ENCODE measurements at regions not wholly inside any gene's neighbourhood (a gene's known extent, or its start where the extent isn't known, plus 50 kb on each side); places are given as distances from the start of the nearest gene placed in this dataset.
A peak's percentile ranks its signal among the peaks of the same experiment; 100 is the strongest.

- TF ChIP-seq ZFX (IDR thresholded peaks at IDR 0.05) (no peak), CTCF (conservative IDR thresholded peaks at IDR 0.05) (no peak)
- no peak overlapping the region for H3K27ac ChIP-seq
These were observed 104.0 kb downstream of the EDN1 start for GRCh38 chr6:12394170-12394569.

GRCh38 chr6:12395898-12396297 is 105.7 kb downstream of the EDN1 start:
- no peak overlapping the region for H3K27ac ChIP-seq
- TF ChIP-seq CTCF (conservative IDR thresholded peaks at IDR 0.05): peak; percentile 11
- TF ChIP-seq ZFX (IDR thresholded peaks at IDR 0.05): no peak

GRCh38 chr6:12401200-12401599 is 111.0 kb downstream of the EDN1 start:
- TF ChIP-seq CTCF (conservative IDR thresholded peaks at IDR 0.05) (no peak), ZFX (IDR thresholded peaks at IDR 0.05) (no peak)
- H3K27ac ChIP-seq: no peak overlapping the region

- no peak for TF ChIP-seq CTCF (conservative IDR thresholded peaks at IDR 0.05)
- TF ChIP-seq ZFX (IDR thresholded peaks at IDR 0.05): no peak
- no peak overlapping the region for H3K27ac ChIP-seq
These were observed 113.2 kb downstream of the EDN1 start for GRCh38 chr6:12403201-12403826.

GRCh38 chr6:12403947-12404647 is 113.9 kb downstream of the EDN1 start:
- TF ChIP-seq ZFX (IDR thresholded peaks at IDR 0.05) (no peak), CTCF (conservative IDR thresholded peaks at IDR 0.05) (no peak)
- no peak overlapping the region for H3K27ac ChIP-seq

- no peak for TF ChIP-seq ZFX (IDR thresholded peaks at IDR 0.05)
- TF ChIP-seq CTCF (conservative IDR thresholded peaks at IDR 0.05): no peak
- no peak overlapping the region for H3K27ac ChIP-seq
These were observed 114.5 kb downstream of the EDN1 start for GRCh38 chr6:12404651-12405050.

- no peak for TF ChIP-seq ZFX (IDR thresholded peaks at IDR 0.05)
- TF ChIP-seq CTCF (conservative IDR thresholded peaks at IDR 0.05): no peak
- H3K27ac ChIP-seq: no peak overlapping the region
These were observed 118.6 kb downstream of the EDN1 start for GRCh38 chr6:12408752-12409151.

Measured in C4-2B (cell line).